HFF-Myc (cell line): ENCODE measurements at regions not wholly inside any gene's neighbourhood (a gene's known extent, or its start where the extent isn't known, plus 50 kb on each side); places are given as distances from the start of the nearest gene placed in this dataset.

Source experiments
- DNase-seq: peaks from one replicate; pipeline ENCODE4 v3.0.0-alpha.2; 2011; ENCODE audit warnings: low read depth; ENCODE audit errors: extremely low read depth
- H3K4me3 ChIP-seq: replicated peaks from 2 replicates; pipeline ENCODE4 v1.5.1; 2011; ENCODE audit warnings: low read depth, mild to moderate bottlenecking, control low read depth, low read length
- TF ChIP-seq, protein P1 (sequence below): IDR thresholded peaks from 2 replicates; pipeline ENCODE4 v1.5.1; 2012; ENCODE audit warnings: mild to moderate bottlenecking, low read depth, low read length, control low read depth; ENCODE audit errors: missing control alignments

DNA sequence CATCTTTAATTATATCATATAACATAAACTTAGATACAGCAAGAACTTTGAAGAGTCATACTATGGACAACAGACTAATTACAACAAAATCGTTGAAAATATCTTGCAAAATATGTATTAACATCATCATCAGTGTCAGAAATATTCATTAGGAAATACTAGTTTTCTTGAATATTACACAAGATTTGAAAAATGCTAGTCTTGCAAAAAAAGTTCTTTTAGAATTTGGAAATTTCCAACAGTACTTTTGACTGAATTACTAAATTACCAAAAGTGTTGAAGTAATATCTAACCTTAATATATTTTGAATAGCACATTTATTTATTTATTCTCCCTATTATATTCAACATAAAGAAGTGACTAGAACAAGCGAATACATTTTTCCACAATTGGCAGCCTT, 1224.8 kb upstream of the EYS start:
- H3K4me3 ChIP-seq: no peak overlapping the region
- TF ChIP-seq, protein P1, sequence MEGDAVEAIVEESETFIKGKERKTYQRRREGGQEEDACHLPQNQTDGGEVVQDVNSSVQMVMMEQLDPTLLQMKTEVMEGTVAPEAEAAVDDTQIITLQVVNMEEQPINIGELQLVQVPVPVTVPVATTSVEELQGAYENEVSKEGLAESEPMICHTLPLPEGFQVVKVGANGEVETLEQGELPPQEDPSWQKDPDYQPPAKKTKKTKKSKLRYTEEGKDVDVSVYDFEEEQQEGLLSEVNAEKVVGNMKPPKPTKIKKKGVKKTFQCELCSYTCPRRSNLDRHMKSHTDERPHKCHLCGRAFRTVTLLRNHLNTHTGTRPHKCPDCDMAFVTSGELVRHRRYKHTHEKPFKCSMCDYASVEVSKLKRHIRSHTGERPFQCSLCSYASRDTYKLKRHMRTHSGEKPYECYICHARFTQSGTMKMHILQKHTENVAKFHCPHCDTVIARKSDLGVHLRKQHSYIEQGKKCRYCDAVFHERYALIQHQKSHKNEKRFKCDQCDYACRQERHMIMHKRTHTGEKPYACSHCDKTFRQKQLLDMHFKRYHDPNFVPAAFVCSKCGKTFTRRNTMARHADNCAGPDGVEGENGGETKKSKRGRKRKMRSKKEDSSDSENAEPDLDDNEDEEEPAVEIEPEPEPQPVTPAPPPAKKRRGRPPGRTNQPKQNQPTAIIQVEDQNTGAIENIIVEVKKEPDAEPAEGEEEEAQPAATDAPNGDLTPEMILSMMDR: no peak
- no peak for DNase-seq

DNA sequence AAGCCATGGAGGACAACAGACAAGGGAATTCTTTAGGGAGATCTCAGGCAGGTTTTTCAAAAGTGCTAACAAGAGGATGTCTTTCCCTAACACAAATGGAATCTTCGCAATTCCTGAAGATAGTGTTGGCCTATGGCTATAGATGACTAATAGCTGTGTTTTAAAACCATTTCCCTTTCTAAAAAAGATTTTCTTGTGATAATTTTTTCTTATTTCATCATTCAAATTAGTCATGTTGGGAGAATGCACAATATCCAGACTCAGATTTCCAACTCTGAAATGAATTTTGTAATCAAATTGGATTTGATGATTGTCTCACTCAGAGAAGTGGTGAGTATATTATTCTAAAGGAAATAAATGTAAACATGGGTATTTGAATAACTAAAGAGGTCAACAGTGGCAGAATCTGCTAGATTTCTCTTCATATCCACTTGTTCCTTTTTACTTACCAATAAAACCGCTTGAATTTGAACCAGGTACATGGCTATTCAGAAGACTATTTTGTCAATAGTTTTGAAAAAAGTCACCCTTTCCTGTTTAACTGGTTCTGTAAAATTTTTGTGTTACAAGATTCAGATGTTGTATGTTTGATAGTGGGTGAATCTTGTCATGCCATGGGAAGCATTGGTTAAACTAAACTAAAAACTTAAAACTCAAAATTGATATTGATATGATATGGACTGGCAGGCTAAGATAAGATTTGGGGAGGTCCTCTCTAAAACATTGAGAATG, 1223.7 kb upstream of the EYS start:
- TF ChIP-seq, protein P1: no peak

GRCh38 chr6:66926060-66926459, 1219.0 kb upstream of the EYS start:
- TF ChIP-seq, protein P1: no peak
- H3K4me3 ChIP-seq: no peak overlapping the region
- no peak for DNase-seq

More for the DNA sequence above, 1223.7 kb upstream of the EYS start:
- no peak overlapping the region for H3K4me3 ChIP-seq
- no peak for DNase-seq

- TF ChIP-seq, protein P1: no peak
Measured at GRCh38 chr6:66913657-66914056, 1206.6 kb upstream of the EYS start.

DNA sequence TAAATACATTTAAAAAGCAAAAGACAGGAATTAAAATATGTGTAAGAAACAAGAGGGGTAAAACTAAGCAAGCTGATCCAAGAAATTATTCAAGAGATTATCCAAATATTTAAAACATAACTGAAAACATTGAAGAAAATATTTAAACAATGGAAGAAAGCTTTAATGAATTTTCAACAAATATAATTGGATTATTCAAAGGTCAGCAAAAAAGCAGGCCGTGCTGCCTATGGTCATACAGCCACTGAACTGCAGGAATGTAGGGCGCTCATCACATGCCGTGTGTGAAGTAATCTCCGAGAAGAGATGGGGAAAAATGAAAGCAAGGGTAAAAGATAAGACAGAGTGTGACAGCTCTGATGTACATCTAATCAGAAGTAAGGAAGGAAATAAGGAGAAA, 1195.4 kb upstream of the EYS start:
- no peak for DNase-seq
- TF ChIP-seq, protein P1: no peak
- H3K4me3 ChIP-seq: no peak overlapping the region

More at GRCh38 chr6:66913657-66914056, 1206.6 kb upstream of the EYS start:
- H3K4me3 ChIP-seq: no peak overlapping the region
- no peak for DNase-seq

- no peak overlapping the region for H3K4me3 ChIP-seq
- TF ChIP-seq, protein P1: no peak
- no peak for DNase-seq
Measured at GRCh38 chr6:66900133-66901083, 1193.4 kb upstream of the EYS start.
